ENCODE measurements at regions not wholly inside any gene's neighbourhood (a gene's known extent, or its start where the extent isn't known, plus 50 kb on each side); places are given as distances from the start of the nearest gene placed in this dataset.

DNA sequence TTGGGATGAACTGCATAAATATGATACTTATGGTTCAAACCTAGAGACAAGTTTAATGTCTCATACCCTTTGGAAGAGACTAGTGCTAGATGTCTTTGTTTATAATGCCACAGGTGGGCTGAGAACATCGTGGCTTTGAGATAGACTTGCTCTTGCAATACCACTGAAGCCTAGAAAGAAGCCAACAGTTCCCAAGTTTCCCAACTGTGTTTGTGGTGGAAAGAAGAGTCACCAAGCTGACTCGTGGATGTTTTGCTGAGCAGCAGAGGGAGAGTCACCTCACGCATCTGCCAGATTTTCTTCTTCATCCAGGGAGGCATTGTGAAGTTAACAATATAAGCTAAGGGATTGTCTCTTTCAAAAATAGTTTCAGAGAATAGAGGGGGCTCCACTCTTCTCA is 1076.2 kb downstream of the C4orf33 start:
- DNase-seq (ENCODE audit: low spot score) (no peak), ATAC-seq (ENCODE audit: low FRiP score) (no peak)
- TF ChIP-seq, protein P1, sequence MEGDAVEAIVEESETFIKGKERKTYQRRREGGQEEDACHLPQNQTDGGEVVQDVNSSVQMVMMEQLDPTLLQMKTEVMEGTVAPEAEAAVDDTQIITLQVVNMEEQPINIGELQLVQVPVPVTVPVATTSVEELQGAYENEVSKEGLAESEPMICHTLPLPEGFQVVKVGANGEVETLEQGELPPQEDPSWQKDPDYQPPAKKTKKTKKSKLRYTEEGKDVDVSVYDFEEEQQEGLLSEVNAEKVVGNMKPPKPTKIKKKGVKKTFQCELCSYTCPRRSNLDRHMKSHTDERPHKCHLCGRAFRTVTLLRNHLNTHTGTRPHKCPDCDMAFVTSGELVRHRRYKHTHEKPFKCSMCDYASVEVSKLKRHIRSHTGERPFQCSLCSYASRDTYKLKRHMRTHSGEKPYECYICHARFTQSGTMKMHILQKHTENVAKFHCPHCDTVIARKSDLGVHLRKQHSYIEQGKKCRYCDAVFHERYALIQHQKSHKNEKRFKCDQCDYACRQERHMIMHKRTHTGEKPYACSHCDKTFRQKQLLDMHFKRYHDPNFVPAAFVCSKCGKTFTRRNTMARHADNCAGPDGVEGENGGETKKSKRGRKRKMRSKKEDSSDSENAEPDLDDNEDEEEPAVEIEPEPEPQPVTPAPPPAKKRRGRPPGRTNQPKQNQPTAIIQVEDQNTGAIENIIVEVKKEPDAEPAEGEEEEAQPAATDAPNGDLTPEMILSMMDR (IDR thresholded peaks at IDR 0.05): no peak

- TF ChIP-seq, protein P1 (IDR thresholded peaks at IDR 0.05): no peak
- ATAC-seq (ENCODE audit: low FRiP score) (no peak), DNase-seq (ENCODE audit: low spot score) (no peak)
These were observed 1082.2 kb downstream of the C4orf33 start for GRCh38 chr4:130178106-130178505.

- DNase-seq (ENCODE audit: low spot score): no peak
- TF ChIP-seq, protein P1 (IDR thresholded peaks at IDR 0.05): no peak
- no peak for ATAC-seq (ENCODE audit: low FRiP score)
These were observed 1087.1 kb downstream of the C4orf33 start for GRCh38 chr4:130183096-130183495.

DNA sequence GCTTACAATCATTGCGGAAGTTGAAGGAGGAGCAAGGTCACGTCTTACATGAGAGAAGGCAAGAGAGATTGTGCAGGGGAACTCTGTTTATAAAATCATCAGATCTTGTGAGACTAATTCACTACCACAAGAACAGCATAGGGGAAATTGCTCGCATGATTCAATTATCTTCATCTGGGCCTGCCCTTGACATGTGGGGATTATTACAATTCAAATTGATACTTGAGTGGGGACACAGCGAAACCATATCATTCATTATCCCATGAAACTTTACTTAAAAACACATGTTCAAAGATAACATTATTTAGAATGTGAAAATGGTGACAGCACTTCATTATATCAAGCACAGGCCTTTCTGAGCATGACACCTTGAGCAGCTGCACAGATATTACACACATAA is 1087.8 kb downstream of the C4orf33 start:
- TF ChIP-seq, protein P1 (IDR thresholded peaks at IDR 0.05): no peak
- no peak for ATAC-seq (ENCODE audit: low FRiP score)
- no peak for DNase-seq (ENCODE audit: low spot score)

GRCh38 chr4:130185123-130185522 is 1089.2 kb downstream of the C4orf33 start:
- no peak for ATAC-seq (ENCODE audit: low FRiP score)
- no peak for DNase-seq (ENCODE audit: low spot score)
- TF ChIP-seq, protein P1 (IDR thresholded peaks at IDR 0.05): no peak

DNA sequence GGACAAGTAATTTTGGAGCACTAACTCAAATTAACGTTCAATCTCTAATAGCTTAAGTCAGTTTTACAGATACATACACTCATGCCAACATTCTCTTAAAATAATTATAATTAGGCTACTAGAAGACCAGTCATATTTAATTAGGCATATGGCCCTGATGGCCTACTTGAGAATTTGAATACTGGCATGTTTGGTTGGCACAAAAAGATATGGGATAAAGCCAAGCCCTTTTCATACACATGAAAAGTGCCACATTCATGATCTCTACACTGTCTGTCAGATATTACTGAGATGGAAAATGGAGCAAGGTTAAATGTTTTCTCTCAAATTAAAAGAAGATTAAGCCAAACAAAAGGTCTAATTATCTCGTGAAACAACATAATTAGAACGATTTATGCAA is 1091.0 kb downstream of the C4orf33 start:
- TF ChIP-seq, protein P1 (IDR thresholded peaks at IDR 0.05): no peak
- DNase-seq (ENCODE audit: low spot score) (no peak), ATAC-seq (ENCODE audit: low FRiP score) (no peak)

- DNase-seq (ENCODE audit: low spot score) (no peak), ATAC-seq (ENCODE audit: low FRiP score) (no peak)
- TF ChIP-seq, protein P1 (IDR thresholded peaks at IDR 0.05): no peak
These were observed 1091.6 kb downstream of the C4orf33 start for GRCh38 chr4:130187587-130187986.

Measured in omental fat pad (tissue), 3 donors.